Calu3 (cell line): ENCODE measurements at regions not wholly inside any gene's neighbourhood (a gene's known extent, or its start where the extent isn't known, plus 50 kb on each side); places are given as distances from the start of the nearest gene placed in this dataset.

Experiments
- BruUV-seq: library from RNA; stranded (reverse); fragments of 400-500 nt; replicated peaks from 2 replicates; lab custom pipeline; 2021; lab: Mats Ljungman, UMichigan
- CTCF ChIA-PET: fragments of 300-600 bp; sonication (Branson Sonifier 250); formaldehyde crosslinking; loops from one replicate; lab custom pipeline; 2022; ENCODE audit warnings: antibody characterized with exemption; lab: Charles Lee
- DNase-seq: peaks from one replicate; pipeline ENCODE4 v3.0.0; 2022
- H3K27ac Mint-ChIP-seq: one replicate; pipeline ENCODE4 v1.8.0; 2022; ENCODE audit warnings: mixed read lengths; ENCODE audit not compliant: unreplicated experiment
- H3K27me3 Mint-ChIP-seq: one replicate; pipeline ENCODE4 v1.8.0; 2022; ENCODE audit warnings: mixed read lengths; ENCODE audit not compliant: unreplicated experiment
- H3K36me3 Mint-ChIP-seq: one replicate; pipeline ENCODE4 v1.8.0; 2022; ENCODE audit warnings: mild to moderate bottlenecking, moderate library complexity, mixed read lengths; ENCODE audit not compliant: insufficient read depth, unreplicated experiment
- H3K4me1 Mint-ChIP-seq: one replicate; pipeline ENCODE4 v1.8.0; 2022; ENCODE audit warnings: mild to moderate bottlenecking, low read depth, mixed read lengths; ENCODE audit not compliant: unreplicated experiment
- H3K4me3 Mint-ChIP-seq: one replicate; pipeline ENCODE4 v1.8.0; 2022; ENCODE audit warnings: mild to moderate bottlenecking, low read depth, moderate library complexity, mixed read lengths; ENCODE audit not compliant: unreplicated experiment
- H3K9me3 Mint-ChIP-seq: one replicate; pipeline ENCODE4 v1.8.0; 2022; ENCODE audit warnings: low read depth, mixed read lengths; ENCODE audit not compliant: unreplicated experiment
- intact Hi-C: fragments of 100-400 bp; cut with micrococcal nuclease; formaldehyde crosslinking; loops from one replicate; pipeline ENCODE4 v1.10.0; 2022; ENCODE audit not compliant: unreplicated experiment
- TF ChIP-seq, protein P1 (sequence below): fragments of 200-600 bp; IDR thresholded peaks from one replicate; pipeline ENCODE4 v1.8.0; 2022; ENCODE audit warnings: antibody characterized with exemption; ENCODE audit not compliant: unreplicated experiment

GRCh38 chr2:238761868-238762267, 86.0 kb upstream of the TWIST2 start:
- TF ChIP-seq, protein P1, sequence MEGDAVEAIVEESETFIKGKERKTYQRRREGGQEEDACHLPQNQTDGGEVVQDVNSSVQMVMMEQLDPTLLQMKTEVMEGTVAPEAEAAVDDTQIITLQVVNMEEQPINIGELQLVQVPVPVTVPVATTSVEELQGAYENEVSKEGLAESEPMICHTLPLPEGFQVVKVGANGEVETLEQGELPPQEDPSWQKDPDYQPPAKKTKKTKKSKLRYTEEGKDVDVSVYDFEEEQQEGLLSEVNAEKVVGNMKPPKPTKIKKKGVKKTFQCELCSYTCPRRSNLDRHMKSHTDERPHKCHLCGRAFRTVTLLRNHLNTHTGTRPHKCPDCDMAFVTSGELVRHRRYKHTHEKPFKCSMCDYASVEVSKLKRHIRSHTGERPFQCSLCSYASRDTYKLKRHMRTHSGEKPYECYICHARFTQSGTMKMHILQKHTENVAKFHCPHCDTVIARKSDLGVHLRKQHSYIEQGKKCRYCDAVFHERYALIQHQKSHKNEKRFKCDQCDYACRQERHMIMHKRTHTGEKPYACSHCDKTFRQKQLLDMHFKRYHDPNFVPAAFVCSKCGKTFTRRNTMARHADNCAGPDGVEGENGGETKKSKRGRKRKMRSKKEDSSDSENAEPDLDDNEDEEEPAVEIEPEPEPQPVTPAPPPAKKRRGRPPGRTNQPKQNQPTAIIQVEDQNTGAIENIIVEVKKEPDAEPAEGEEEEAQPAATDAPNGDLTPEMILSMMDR = no peak
- Mint-ChIP-seq H3K36me3 (no peaks in the 10 kb centered on the region), H3K4me1 (no peaks in the 10 kb centered on the region), H3K4me3 (no peak overlapping the region), H3K27me3 (peaks cover 87% of the 10 kb centered on the region), H3K9me3 (peaks cover 6% of the 10 kb centered on the region), H3K27ac (no peak overlapping the region)
- intact Hi-C loops = no loop called here
- no TSS peak for BruUV-seq
- CTCF ChIA-PET = no interaction called here
- DNase-seq = no peak

DNA sequence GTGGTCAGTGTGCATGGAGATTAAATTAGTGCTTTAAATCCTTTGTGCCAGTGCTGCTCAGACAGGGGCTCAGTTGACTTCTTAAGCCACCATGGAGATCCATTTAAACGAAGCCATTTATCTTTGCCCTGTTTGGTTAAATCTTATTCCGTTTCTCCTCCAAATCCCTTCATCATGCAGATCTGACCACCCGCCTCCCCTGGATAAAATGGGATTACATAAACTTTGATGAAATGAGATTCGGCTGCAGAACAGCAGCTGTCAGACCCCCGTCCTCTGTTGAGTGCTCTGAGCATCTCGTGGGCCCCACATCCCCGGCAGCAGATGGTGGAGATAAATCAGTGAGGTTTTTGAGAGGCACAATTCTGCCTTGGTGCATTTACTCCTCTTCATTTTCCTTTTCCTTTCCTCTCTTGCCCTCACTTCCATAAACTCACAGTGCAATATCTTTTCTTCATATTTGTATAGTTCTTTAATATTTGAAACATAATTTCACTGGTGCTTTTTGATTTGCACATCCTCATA, 84.4 kb upstream of the TWIST2 start:
- H3K27ac Mint-ChIP-seq = no peak overlapping the region
- H3K4me1 Mint-ChIP-seq = no peaks in the 10 kb centered on the region
- BruUV-seq = no TSS peak
- CTCF ChIA-PET = no interaction called here
- intact Hi-C loops = no loop called here
- H3K4me3 Mint-ChIP-seq = no peak overlapping the region
- DNase-seq = no peak
- TF ChIP-seq, protein P1 = no peak
- peaks cover 13% of the 10 kb centered on the region for H3K9me3 Mint-ChIP-seq
- H3K27me3 Mint-ChIP-seq = peaks cover 84% of the 10 kb centered on the region
- no peaks in the 10 kb centered on the region for H3K36me3 Mint-ChIP-seq

- CTCF ChIA-PET = no interaction called here
- BruUV-seq = no TSS peak
- TF ChIP-seq, protein P1 = no peak
- Mint-ChIP-seq H3K4me3 (no peak overlapping the region), H3K4me1 (no peaks in the 10 kb centered on the region), H3K9me3 (peaks cover 21% of the 10 kb centered on the region), H3K27ac (no peak overlapping the region), H3K36me3 (no peaks in the 10 kb centered on the region), H3K27me3 (peaks cover 90% of the 10 kb centered on the region)
- no peak for DNase-seq
- intact Hi-C loops = no loop called here
Measured at GRCh38 chr2:238765590-238765989, 82.3 kb upstream of the TWIST2 start.

DNA sequence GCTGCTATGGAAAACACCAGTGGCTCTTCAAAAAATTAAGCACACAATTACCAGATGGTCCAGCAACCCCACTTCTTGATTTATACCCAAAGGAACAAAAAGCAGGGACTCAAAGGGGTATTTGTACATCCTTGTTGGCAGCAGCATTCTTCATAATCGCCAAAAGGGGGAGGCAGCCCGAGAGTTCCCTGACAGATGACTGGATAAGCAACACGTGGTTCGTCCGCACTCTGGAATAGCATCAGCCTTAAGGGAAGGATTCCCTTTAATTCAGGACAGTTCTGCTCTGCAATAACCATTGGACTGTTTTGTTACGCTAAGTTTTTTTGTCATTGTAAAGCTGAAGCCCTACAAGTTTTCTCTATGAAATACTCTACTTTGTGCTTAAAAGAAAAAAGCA, 76.7 kb upstream of the TWIST2 start:
- H3K4me3 Mint-ChIP-seq = no peak overlapping the region
- H3K36me3 Mint-ChIP-seq = no peaks in the 10 kb centered on the region
- H3K4me1 Mint-ChIP-seq = no peaks in the 10 kb centered on the region
- H3K9me3 Mint-ChIP-seq = peaks cover 46% of the 10 kb centered on the region
- no peak for DNase-seq
- peaks cover 81% of the 10 kb centered on the region for H3K27me3 Mint-ChIP-seq
- CTCF ChIA-PET = interaction anchor here (0.6 kb wide), 1 partner anchor 189 kb away, joined by 3 read pairs; no protein-coding TSS in a partner anchor
- intact Hi-C loops = no loop called here
- BruUV-seq = no TSS peak
- no peak overlapping the region for H3K27ac Mint-ChIP-seq
- TF ChIP-seq, protein P1 = no peak
